IMR-90 (cell line): ENCODE measurements at regions not wholly inside any gene's neighbourhood (a gene's known extent, or its start where the extent isn't known, plus 50 kb on each side); places are given as distances from the start of the nearest gene placed in this dataset.

ENCODE experiments used
- CEBPB ChIP-seq: IDR thresholded peaks from 2 replicates; pipeline ENCODE4 v1.6.1; 2012; ENCODE audit warnings: low read depth, low read length, improper control_type of control experiment
- CTCF ChIP-seq: conservative IDR thresholded peaks from 2 replicates; pipeline ENCODE4 v1.5.1; 2012; ENCODE audit warnings: mild to moderate bottlenecking, low read depth, low read length, improper control_type of control experiment
- ELK1 ChIP-seq: fragments of 150-350 bp; IDR thresholded peaks from 2 replicates; pipeline ENCODE4 v1.6.1; 2016; ENCODE audit warnings: low read depth, mild to moderate bottlenecking, low read length, moderate library complexity, borderline replicate concordance
- MAFK ChIP-seq: IDR thresholded peaks from 2 replicates; pipeline ENCODE4 v1.6.1; 2012; ENCODE audit warnings: low read depth, low read length, improper control_type of control experiment
- POLR2A ChIP-seq: IDR thresholded peaks from 2 replicates; pipeline ENCODE4 v1.6.1; 2012; ENCODE audit warnings: mild to moderate bottlenecking, low read depth, low read length
- RAD21 ChIP-seq: IDR thresholded peaks from 2 replicates; pipeline ENCODE4 v1.6.1; 2012; ENCODE audit warnings: low read length, improper control_type of control experiment
- RFX5 ChIP-seq: IDR thresholded peaks from 2 replicates; pipeline ENCODE4 v1.8.0; 2012; ENCODE audit warnings: low read depth, mild to moderate bottlenecking, low read length, moderate library complexity
- SMC3 ChIP-seq: fragments of 150-350 bp; IDR thresholded peaks from 2 replicates; pipeline ENCODE4 v1.6.1; 2016; ENCODE audit warnings: low read depth, mild to moderate bottlenecking, antibody characterized with exemption, low read length, moderate library complexity

DNA sequence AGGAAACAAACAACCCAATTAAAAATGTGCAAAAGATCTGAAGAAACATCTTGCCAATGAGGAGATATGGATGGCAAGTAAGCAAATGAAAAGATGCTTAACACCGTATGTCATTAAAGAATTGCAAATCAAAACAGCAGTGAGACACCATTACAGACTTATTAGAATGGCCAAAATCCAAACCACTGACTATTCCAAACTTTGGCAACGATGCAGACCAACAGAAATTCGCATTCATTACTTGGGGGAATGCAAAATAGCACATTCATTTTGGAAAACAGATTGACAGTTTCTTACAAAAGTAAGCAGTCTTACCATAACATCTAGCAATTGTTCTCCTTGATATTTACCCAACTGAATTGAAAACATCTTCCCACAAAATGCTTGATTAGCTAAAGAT lies 1118.7 kb downstream of the SUCLG1 start:
- no peak for TF ChIP-seq CTCF
- TF ChIP-seq POLR2A, result no peak
- no peak for TF ChIP-seq RFX5
- TF ChIP-seq ELK1, result no peak
- TF ChIP-seq MAFK, result no peak
- TF ChIP-seq SMC3, result no peak
- no peak for TF ChIP-seq CEBPB
- no peak for TF ChIP-seq RAD21
